ENCODE measurements at regions not wholly inside any gene's neighbourhood (a gene's known extent, or its start where the extent isn't known, plus 50 kb on each side); places are given as distances from the start of the nearest gene placed in this dataset.

GRCh38 chr1:209021622-209022021 lies 561.9 kb upstream of the CAMK1G start:
- TF ChIP-seq POLR2A (IDR thresholded peaks at IDR 0.05; ENCODE audit: low read depth, low read length) (no peak), POLR2AphosphoS5 (IDR thresholded peaks at IDR 0.05; ENCODE audit: low read depth, low read length) (no peak)

Measured in GM12891 (cell line).